Astrocyte of the spinal cord (primary cell): ENCODE measurements at regions not wholly inside any gene's neighbourhood (a gene's known extent, or its start where the extent isn't known, plus 50 kb on each side); places are given as distances from the start of the nearest gene placed in this dataset.

Experiments used
- DNase-seq: peaks from one replicate; pipeline ENCODE4 v3.0.0; 2011; ENCODE audit warnings: low read depth, low spot score
- H3K4me3 ChIP-seq: 2 replicates; pipeline ENCODE4 v1.5.1; 2011; ENCODE audit warnings: low read depth, mild to moderate bottlenecking, low read length, moderate library complexity
- CTCF ChIP-seq: IDR thresholded peaks from 2 replicates; pipeline ENCODE4 v1.5.1; 2012; ENCODE audit warnings: low read depth, mild to moderate bottlenecking, low read length, inconsistent platforms
- in situ Hi-C: cut with HindIII; loops from 2 replicates; pipeline ENCODE4 v1.10.0; 2017; ENCODE audit warnings: low sequenced_read_pairs

GRCh38 chr5:174364676-174365075 is 319.2 kb downstream of the NSG2 start:
- no peak for TF ChIP-seq CTCF

GRCh38 chr5:174371600-174372094 is 326.1 kb downstream of the NSG2 start:
- peak; percentile 12 for DNase-seq
- no peak for TF ChIP-seq CTCF
- no peak overlapping the region for H3K4me3 ChIP-seq
- in situ Hi-C loops, result no loop called here

More at GRCh38 chr5:174364676-174365075, 319.2 kb downstream of the NSG2 start:
- no peak for DNase-seq
- no peak overlapping the region for H3K4me3 ChIP-seq
- in situ Hi-C loops, result no loop called here

GRCh38 chr5:174374206-174374605 is 328.7 kb downstream of the NSG2 start:
- H3K4me3 ChIP-seq, result no peak overlapping the region
- TF ChIP-seq CTCF, result no peak
- no peak for DNase-seq
- in situ Hi-C loops, result no loop called here

GRCh38 chr5:174376056-174376455 is 330.6 kb downstream of the NSG2 start:
- H3K4me3 ChIP-seq, result no peak overlapping the region
- DNase-seq, result no peak
- TF ChIP-seq CTCF, result no peak
- in situ Hi-C loops, result no loop called here

GRCh38 chr5:174376726-174377373 is 331.3 kb downstream of the NSG2 start:
- DNase-seq, result no peak
- no peak overlapping the region for H3K4me3 ChIP-seq
- TF ChIP-seq CTCF, result no peak
- in situ Hi-C loops, result no loop called here

GRCh38 chr5:174378121-174378874 is 332.8 kb downstream of the NSG2 start:
- no peak for DNase-seq
- no peak overlapping the region for H3K4me3 ChIP-seq
- no peak for TF ChIP-seq CTCF
- in situ Hi-C loops, result no loop called here
